Hepatocyte (in vitro differentiated cells): ENCODE measurements at regions not wholly inside any gene's neighbourhood (a gene's known extent, or its start where the extent isn't known, plus 50 kb on each side); places are given as distances from the start of the nearest gene placed in this dataset.

ENCODE experiments used
- DNase-seq: peaks from one replicate; pipeline ENCODE4 v3.0.0-alpha.2; 2016; ENCODE audit warnings: low spot score
- H2AFZ ChIP-seq: fragments of 200-600 bp; sonication (generic); 2 replicates; pipeline ENCODE4 v1.6.0; 2016; ENCODE audit warnings: antibody characterized with exemption, mild to moderate bottlenecking
- H3K27ac ChIP-seq: fragments of 200-600 bp; sonication (generic); 2 replicates; pipeline ENCODE4 v1.5.1; 2016; ENCODE audit warnings: mild to moderate bottlenecking
- H3K27me3 ChIP-seq: fragments of 200-600 bp; sonication (generic); 2 replicates; pipeline ENCODE4 v1.6.1; 2016
- H3K36me3 ChIP-seq: fragments of 200-600 bp; sonication (generic); replicated peaks from 2 replicates; pipeline ENCODE4 v1.5.1; 2016; ENCODE audit warnings: low read depth; ENCODE audit not compliant: insufficient read depth
- H3K4me1 ChIP-seq: fragments of 200-600 bp; sonication (generic); 2 replicates; pipeline ENCODE4 v1.5.1; 2016; ENCODE audit warnings: mild to moderate bottlenecking, moderate library complexity; ENCODE audit not compliant: insufficient read depth
- H3K4me2 ChIP-seq: fragments of 200-600 bp; sonication (generic); 2 replicates; pipeline ENCODE4 v1.6.0; 2016
- H3K4me3 ChIP-seq: fragments of 200-600 bp; sonication (generic); 2 replicates; pipeline ENCODE4 v1.5.1; 2016; ENCODE audit warnings: mild to moderate bottlenecking
- H3K79me2 ChIP-seq: fragments of 200-600 bp; sonication (generic); 2 replicates; pipeline ENCODE4 v1.6.0; 2017; ENCODE audit warnings: mild to moderate bottlenecking
- H3K9me2 ChIP-seq: fragments of 200-600 bp; sonication (generic); replicated peaks from 2 replicates; pipeline ENCODE4 v1.6.0; 2017; ENCODE audit warnings: mild to moderate bottlenecking; ENCODE audit not compliant: insufficient read depth
- H3K9me3 ChIP-seq: fragments of 200-600 bp; sonication (generic); 2 replicates; pipeline ENCODE4 v1.5.1; 2016; ENCODE audit warnings: low read depth, mild to moderate bottlenecking
- H4K20me1 ChIP-seq: fragments of 200-600 bp; sonication (generic); 2 replicates; pipeline ENCODE4 v1.6.0; 2016; ENCODE audit warnings: mild to moderate bottlenecking; ENCODE audit not compliant: insufficient read depth, poor library complexity, severe bottlenecking
- CTCF ChIP-seq: fragments of 200-600 bp; sonication (generic); IDR thresholded peaks from 2 replicates; pipeline ENCODE4 v1.5.1; 2016; ENCODE audit warnings: antibody characterized with exemption, mild to moderate bottlenecking; ENCODE audit not compliant: poor library complexity
- EZH2 ChIP-seq: fragments of 200-600 bp; sonication (generic); IDR thresholded peaks from 2 replicates; pipeline ENCODE4 v1.6.1; 2016; ENCODE audit warnings: antibody characterized with exemption, mild to moderate bottlenecking, borderline replicate concordance
- EZH2phosphoT487 ChIP-seq: fragments of 200-600 bp; sonication (generic); IDR thresholded peaks from one replicate; pipeline ENCODE4 v1.6.1; 2018; ENCODE audit warnings: antibody characterized with exemption, mild to moderate bottlenecking, low read depth, moderate library complexity; ENCODE audit not compliant: unreplicated experiment, severe bottlenecking
- WGBS: methylation state at CpG from one replicate; pipeline ENCODE4 v1.1.6; 2016; ENCODE audit warnings: low lambda C conversion rate; ENCODE audit errors: missing lambda C conversion rate; 5-methylcytosine and 5-hydroxymethylcytosine counted together

DNA sequence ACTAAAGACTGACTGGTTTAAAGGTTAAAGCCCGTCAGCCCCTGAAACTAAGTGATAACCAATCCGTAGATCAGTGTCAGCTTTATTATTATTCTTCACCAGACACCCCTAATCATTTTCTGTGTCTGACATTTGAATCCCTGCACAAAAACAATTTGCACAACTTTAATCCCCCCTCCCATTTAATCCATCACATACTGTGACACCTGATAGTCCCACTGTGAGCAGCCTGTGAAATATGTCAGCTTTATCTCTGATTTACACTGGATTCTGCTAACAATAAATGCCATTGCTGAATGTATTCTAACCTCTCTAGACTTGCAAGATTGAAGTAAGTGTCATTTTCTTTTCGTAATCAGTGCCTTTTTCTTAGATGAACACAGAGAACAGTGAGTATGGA, 2089.0 kb upstream of the RAG2 start:
- Histone ChIP-seq H3K4me1 (no peaks in the 10 kb centered on the region), H3K4me2 (no peak overlapping the region), H4K20me1 (no peaks in the 10 kb centered on the region), H3K27me3 (no peaks in the 10 kb centered on the region), H2AFZ (no peak overlapping the region), H3K79me2 (no peaks in the 10 kb centered on the region), H3K9me3 (no peaks in the 10 kb centered on the region), H3K36me3 (no peaks in the 10 kb centered on the region), H3K4me3 (no peak overlapping the region), H3K9me2 (no peaks in the 10 kb centered on the region), H3K27ac (no peak overlapping the region)
- 58% methylated on average over 3 of the region's 3 CpGs for WGBS
- no peak for DNase-seq
- TF ChIP-seq EZH2phosphoT487 (no peak), EZH2 (no peak), CTCF (no peak)

DNA sequence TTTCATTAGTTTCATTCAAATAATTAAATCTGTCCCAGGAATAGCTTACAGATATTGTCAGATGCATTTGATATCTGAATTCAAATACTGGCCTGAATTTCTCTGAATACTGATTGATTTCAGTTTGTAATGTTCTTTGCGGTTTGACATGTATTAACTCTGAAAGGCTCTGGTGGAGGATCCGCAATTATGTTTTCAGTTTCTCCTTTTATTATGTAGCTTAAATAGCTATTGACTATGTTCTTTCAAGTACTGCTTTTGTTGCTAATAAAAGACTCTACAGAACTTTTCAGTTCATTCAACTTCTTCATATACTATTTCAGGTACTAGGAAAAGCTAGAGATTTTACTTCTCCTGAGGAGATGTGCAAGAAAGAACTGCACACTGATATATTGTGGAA, 2085.4 kb upstream of the RAG2 start:
- Histone ChIP-seq H2AFZ (no peak overlapping the region), H3K27me3 (no peaks in the 10 kb centered on the region), H3K4me3 (no peak overlapping the region), H3K4me1 (no peaks in the 10 kb centered on the region), H3K9me3 (no peaks in the 10 kb centered on the region), H3K9me2 (no peaks in the 10 kb centered on the region), H3K36me3 (no peaks in the 10 kb centered on the region), H3K79me2 (no peaks in the 10 kb centered on the region), H4K20me1 (no peaks in the 10 kb centered on the region), H3K27ac (no peak overlapping the region), H3K4me2 (no peak overlapping the region)
- no peak for TF ChIP-seq EZH2phosphoT487
- TF ChIP-seq CTCF = no peak
- TF ChIP-seq EZH2 = no peak
- WGBS = 91% methylated on average over 2 of the region's 2 CpGs
- no peak for DNase-seq

DNA sequence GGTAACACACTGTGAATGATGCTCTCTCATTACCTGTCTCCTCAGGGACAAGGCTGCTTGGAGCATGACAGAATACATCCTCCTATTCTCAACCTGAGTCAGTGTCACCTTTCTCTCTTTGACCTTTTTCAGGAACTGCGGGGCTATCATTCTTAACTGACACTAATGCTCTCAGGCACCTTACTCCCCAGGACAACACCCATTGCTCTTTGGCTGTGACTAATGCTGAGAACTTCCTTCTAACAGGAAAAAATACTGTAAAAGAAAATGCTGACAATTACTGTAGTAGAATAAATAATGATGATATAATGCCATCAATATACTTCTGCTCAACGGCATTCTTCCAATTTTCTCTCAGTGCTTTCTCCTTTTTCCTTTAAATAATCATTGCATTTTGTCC, 2082.7 kb upstream of the RAG2 start:
- no peak overlapping the region for H2AFZ ChIP-seq
- no peak overlapping the region for H3K27ac ChIP-seq
- TF ChIP-seq EZH2phosphoT487 = no peak
- TF ChIP-seq CTCF = no peak
- TF ChIP-seq EZH2 = no peak
- no peak overlapping the region for H3K4me3 ChIP-seq
- WGBS = 82% methylated on average over 2 of the region's 2 CpGs
- H3K9me3 ChIP-seq = no peaks in the 10 kb centered on the region
- no peak overlapping the region for H3K4me2 ChIP-seq
- no peaks in the 10 kb centered on the region for H3K79me2 ChIP-seq
- no peaks in the 10 kb centered on the region for H3K9me2 ChIP-seq
- H4K20me1 ChIP-seq = no peaks in the 10 kb centered on the region
- no peak for DNase-seq
- no peaks in the 10 kb centered on the region for H3K36me3 ChIP-seq
- no peaks in the 10 kb centered on the region for H3K4me1 ChIP-seq
- H3K27me3 ChIP-seq = no peaks in the 10 kb centered on the region

DNA sequence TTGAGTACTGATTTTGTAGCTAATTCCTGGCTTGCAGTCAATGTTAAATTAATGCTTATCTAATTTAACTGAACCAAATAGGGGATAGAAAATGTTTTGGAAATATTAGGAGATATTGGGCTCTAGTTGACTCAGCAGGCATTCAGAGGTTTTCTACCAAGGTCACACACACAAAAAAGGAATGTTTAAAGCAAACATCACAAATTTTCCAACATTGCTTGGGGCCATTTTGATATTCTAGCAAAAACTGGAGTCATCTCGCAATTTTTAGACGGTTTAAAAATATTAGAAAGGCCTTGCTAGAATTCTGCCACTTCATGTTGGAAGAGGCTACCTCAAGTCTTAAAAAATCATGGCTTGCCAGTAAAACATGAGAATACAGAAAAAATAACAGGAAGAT, 2082.1 kb upstream of the RAG2 start:
- DNase-seq = no peak
- H3K4me2 ChIP-seq = no peak overlapping the region
- H3K36me3 ChIP-seq = no peaks in the 10 kb centered on the region
- no peaks in the 10 kb centered on the region for H3K27me3 ChIP-seq
- WGBS = 96% methylated on average over 2 of the region's 2 CpGs
- H2AFZ ChIP-seq = no peak overlapping the region
- no peak for TF ChIP-seq CTCF
- TF ChIP-seq EZH2phosphoT487 = no peak
- TF ChIP-seq EZH2 = no peak
- no peak overlapping the region for H3K27ac ChIP-seq
- H3K4me3 ChIP-seq = no peak overlapping the region
- H3K9me3 ChIP-seq = no peaks in the 10 kb centered on the region
- no peaks in the 10 kb centered on the region for H3K9me2 ChIP-seq
- no peaks in the 10 kb centered on the region for H3K4me1 ChIP-seq
- H3K79me2 ChIP-seq = no peaks in the 10 kb centered on the region
- H4K20me1 ChIP-seq = no peaks in the 10 kb centered on the region
